IMR-90 (cell line): ENCODE measurements at regions not wholly inside any gene's neighbourhood (a gene's known extent, or its start where the extent isn't known, plus 50 kb on each side); places are given as distances from the start of the nearest gene placed in this dataset.

Experiments
- BHLHE40 ChIP-seq: fragments of 150-350 bp; IDR thresholded peaks from 2 replicates; pipeline ENCODE4 v1.6.1; 2016; ENCODE audit warnings: mild to moderate bottlenecking, low read depth, low read length
- CEBPB ChIP-seq: IDR thresholded peaks from 2 replicates; pipeline ENCODE4 v1.6.1; 2012; ENCODE audit warnings: low read depth, low read length, improper control_type of control experiment
- CHD1 ChIP-seq: IDR thresholded peaks from 2 replicates; pipeline ENCODE4 v1.6.1; 2012; ENCODE audit warnings: low read depth, low read length, improper control_type of control experiment
- CTCF ChIP-seq: conservative IDR thresholded peaks from 2 replicates; pipeline ENCODE4 v1.5.1; 2012; ENCODE audit warnings: mild to moderate bottlenecking, low read depth, low read length, improper control_type of control experiment
- ELK1 ChIP-seq: fragments of 150-350 bp; IDR thresholded peaks from 2 replicates; pipeline ENCODE4 v1.6.1; 2016; ENCODE audit warnings: low read depth, mild to moderate bottlenecking, low read length, moderate library complexity, borderline replicate concordance
- MAFK ChIP-seq: IDR thresholded peaks from 2 replicates; pipeline ENCODE4 v1.6.1; 2012; ENCODE audit warnings: low read depth, low read length, improper control_type of control experiment
- MAZ ChIP-seq: IDR thresholded peaks from 2 replicates; pipeline ENCODE4 v1.6.1; 2012; ENCODE audit warnings: low read depth, mild to moderate bottlenecking, low read length, improper control_type of control experiment, moderate library complexity, borderline replicate concordance
- POLR2A ChIP-seq: IDR thresholded peaks from 2 replicates; pipeline ENCODE4 v1.6.1; 2012; ENCODE audit warnings: mild to moderate bottlenecking, low read depth, low read length
- RAD21 ChIP-seq: IDR thresholded peaks from 2 replicates; pipeline ENCODE4 v1.6.1; 2012; ENCODE audit warnings: low read length, improper control_type of control experiment
- RCOR1 ChIP-seq: IDR thresholded peaks from 2 replicates; pipeline ENCODE4 v1.6.1; 2012; ENCODE audit warnings: mild to moderate bottlenecking, low read length, improper control_type of control experiment; ENCODE audit not compliant: insufficient replicate concordance
- RFX5 ChIP-seq: IDR thresholded peaks from 2 replicates; pipeline ENCODE4 v1.8.0; 2012; ENCODE audit warnings: low read depth, mild to moderate bottlenecking, low read length, moderate library complexity
- SMC3 ChIP-seq: fragments of 150-350 bp; IDR thresholded peaks from 2 replicates; pipeline ENCODE4 v1.6.1; 2016; ENCODE audit warnings: low read depth, mild to moderate bottlenecking, antibody characterized with exemption, low read length, moderate library complexity
- USF2 ChIP-seq: fragments of 150-350 bp; IDR thresholded peaks from 2 replicates; pipeline ENCODE4 v1.6.1; 2017; ENCODE audit warnings: mild to moderate bottlenecking, antibody characterized with exemption, low read length, low read depth

GRCh38 chr6:159493231-159493897, 199.7 kb downstream of the SOD2 start:
- TF ChIP-seq CTCF (no peak), POLR2A (no peak), SMC3 (no peak), MAFK (no peak), RFX5 (no peak), RAD21 (no peak), CHD1 (no peak), RCOR1 (no peak), CEBPB (no peak), BHLHE40 (no peak), USF2 (no peak), ELK1 (no peak), MAZ (no peak)
